IMR-90 (cell line): ENCODE measurements at regions not wholly inside any gene's neighbourhood (a gene's known extent, or its start where the extent isn't known, plus 50 kb on each side); places are given as distances from the start of the nearest gene placed in this dataset.

Experiments used
- ATAC-seq: fragments of 200-7000 bp; cut with Tn5 transposase; 2 replicates; pipeline ENCODE4 v1.9.1; 2020; ENCODE audit warnings: low read depth, mild to moderate bottlenecking, moderate library complexity
- BruUV-seq: library from RNA; stranded (reverse); fragments of 400-500 nt; replicated peaks from 2 replicates; lab custom pipeline; 2021; lab: Mats Ljungman, UMichigan
- CTCF ChIA-PET: fragments of 300-600 bp; formaldehyde crosslinking; extraction: SDS; loops from one replicate; lab custom pipeline; 2021; ENCODE audit warnings: antibody characterized with exemption; lab: Yijun Ruan, JAX
- POLR2A ChIA-PET: fragments of 300-600 bp; sonication (Branson Sonifier 250); formaldehyde crosslinking; loops from one replicate; lab custom pipeline; 2022; ENCODE audit warnings: antibody characterized with exemption; ENCODE audit not compliant: unreplicated experiment; lab: Charles Lee
- DNase-seq: peaks from one replicate; pipeline ENCODE4 v3.0.0; 2013
- H2AFZ ChIP-seq: replicated peaks from 2 replicates; pipeline ENCODE3; 2013; ENCODE audit warnings: low read length, mild to moderate bottlenecking; ENCODE audit not compliant: poor library complexity
- H2AK5ac ChIP-seq: 2 replicates; pipeline ENCODE4 v1.6.1; 2013; ENCODE audit warnings: low read depth, low read length, inconsistent platforms
- H2AK9ac ChIP-seq: replicated peaks from 2 replicates; pipeline ENCODE3; 2013; ENCODE audit warnings: mild to moderate bottlenecking, low read depth, low read length, moderate library complexity; ENCODE audit not compliant: poor library complexity
- H2BK120ac ChIP-seq: 2 replicates; pipeline ENCODE4 v1.6.1; 2013; ENCODE audit warnings: low read depth, low read length, inconsistent platforms
- H2BK15ac ChIP-seq: 3 replicates; pipeline ENCODE4 v1.6.1; 2013; ENCODE audit warnings: low read depth, low read length, inconsistent platforms
- H2BK20ac ChIP-seq: 2 replicates; pipeline ENCODE4 v1.6.1; 2013; ENCODE audit warnings: low read depth, mild to moderate bottlenecking, inconsistent platforms, low read length, moderate library complexity
- H2BK5ac ChIP-seq: 2 replicates; pipeline ENCODE4 v1.6.1; 2013; ENCODE audit warnings: mild to moderate bottlenecking, low read depth, low read length, inconsistent platforms; ENCODE audit not compliant: poor library complexity, severe bottlenecking
- H3K14ac ChIP-seq: replicated peaks from 2 replicates; pipeline ENCODE4 v1.6.1; 2013; ENCODE audit warnings: low read depth, low read length, inconsistent platforms
- H3K18ac ChIP-seq: 2 replicates; pipeline ENCODE4 v1.6.1; 2013; ENCODE audit warnings: low read depth, low read length, control low read depth
- H3K23ac ChIP-seq: 2 replicates; pipeline ENCODE4 v1.6.1; 2013; ENCODE audit warnings: low read depth, low read length, inconsistent platforms
- H3K27ac ChIP-seq: 2 replicates; pipeline ENCODE4 v1.5.1; 2013; ENCODE audit warnings: mild to moderate bottlenecking, control low read depth, low read length; ENCODE audit not compliant: insufficient read depth
- H3K27me3 ChIP-seq: 2 replicates; pipeline ENCODE4 v1.6.1; 2013; ENCODE audit warnings: low read length; ENCODE audit not compliant: control insufficient read depth, insufficient read depth
- H3K36me3 ChIP-seq: 2 replicates; pipeline ENCODE4 v1.6.1; 2013; ENCODE audit warnings: low read length, mixed read lengths; ENCODE audit not compliant: control insufficient read depth, insufficient read depth
- H3K4ac ChIP-seq: 2 replicates; pipeline ENCODE4 v1.6.1; 2013; ENCODE audit warnings: low read depth, low read length, inconsistent platforms
- H3K4me1 ChIP-seq: 2 replicates; pipeline ENCODE4 v1.6.1; 2013; ENCODE audit warnings: low read length, mixed read lengths; ENCODE audit not compliant: control insufficient read depth, insufficient read depth
- H3K4me2 ChIP-seq: 2 replicates; pipeline ENCODE4 v1.6.1; 2013; ENCODE audit warnings: low read depth, mild to moderate bottlenecking, control low read depth, low read length, moderate library complexity
- H3K4me3 ChIP-seq: 2 replicates; pipeline ENCODE4 v1.5.1; 2013; ENCODE audit warnings: low read depth, mild to moderate bottlenecking, control low read depth, low read length, moderate library complexity; ENCODE audit not compliant: insufficient read depth
- H3K56ac ChIP-seq: 2 replicates; pipeline ENCODE4 v1.6.1; 2013; ENCODE audit warnings: low read length, inconsistent platforms; ENCODE audit not compliant: insufficient read depth; ENCODE audit errors: extremely low read depth
- H3K79me1 ChIP-seq, 2 experiments: 2 replicates each; pipeline ENCODE4 v1.6.1; 2013; ENCODE audit warnings: low read length in 2 of 2, inconsistent platforms in 1 of 2, low read depth in 1 of 2
- H3K9ac ChIP-seq: 2 replicates; pipeline ENCODE4 v1.6.1; 2013; ENCODE audit warnings: low read depth, low read length, control low read depth
- H3K9me1 ChIP-seq: 2 replicates; pipeline ENCODE4 v1.6.1; 2013; ENCODE audit warnings: low read length, inconsistent platforms; ENCODE audit not compliant: insufficient read depth
- H3K9me3 ChIP-seq: 2 replicates; pipeline ENCODE4 v1.6.1; 2013; ENCODE audit warnings: low read length; ENCODE audit not compliant: control insufficient read depth, insufficient read depth
- H4K20me1 ChIP-seq: 2 replicates; pipeline ENCODE4 v1.6.1; 2013; ENCODE audit warnings: low read length, inconsistent platforms; ENCODE audit not compliant: insufficient read depth
- H4K5ac ChIP-seq: 2 replicates; pipeline ENCODE4 v1.6.1; 2013; ENCODE audit warnings: mild to moderate bottlenecking, low read depth, low read length, control low read depth
- H4K8ac ChIP-seq, 2 experiments: 2 replicates each; pipeline ENCODE4 v1.6.1; 2013; ENCODE audit warnings: low read depth in 2 of 2, low read length in 2 of 2, control low read depth in 1 of 2, inconsistent platforms in 1 of 2
- H4K91ac ChIP-seq: 2 replicates; pipeline ENCODE4 v1.6.1; 2013; ENCODE audit warnings: low read depth, low read length, inconsistent platforms; ENCODE audit not compliant: insufficient read depth
- POLR2A ChIP-seq: IDR thresholded peaks from 2 replicates; pipeline ENCODE4 v1.6.1; 2012; ENCODE audit warnings: mild to moderate bottlenecking, low read depth, low read length
- WGBS, 2 experiments: methylation state at CpG; one replicate each; pipeline versions ENCODE4 v1.1.5 to v1.1.7; 2013; ENCODE audit warnings: missing lambda C conversion rate in 2 of 2; ENCODE audit not compliant: insufficient read length in 1 of 2; ENCODE audit errors: extremely low coverage in 2 of 2; 5-methylcytosine and 5-hydroxymethylcytosine counted together
- dilution Hi-C: fragments of 300-500 bp; cut with HindIII; formaldehyde crosslinking; loops from one replicate; pipeline ENCODE4 v1.14.3; 2018; ENCODE audit warnings: low sequenced_read_pairs; ENCODE audit not compliant: unreplicated experiment
- in situ Hi-C: fragments of 300-500 bp; cut with MboI; formaldehyde crosslinking; loops from 3 replicates; pipeline ENCODE4 v1.14.3; 2019; ENCODE audit warnings: low sequenced_read_pairs, inconsistent platforms, mixed read lengths
- intact Hi-C: fragments of 100-400 bp; cut with micrococcal nuclease; formaldehyde crosslinking; loops from 2 replicates; pipeline ENCODE4 v1.10.0; 2022

DNA sequence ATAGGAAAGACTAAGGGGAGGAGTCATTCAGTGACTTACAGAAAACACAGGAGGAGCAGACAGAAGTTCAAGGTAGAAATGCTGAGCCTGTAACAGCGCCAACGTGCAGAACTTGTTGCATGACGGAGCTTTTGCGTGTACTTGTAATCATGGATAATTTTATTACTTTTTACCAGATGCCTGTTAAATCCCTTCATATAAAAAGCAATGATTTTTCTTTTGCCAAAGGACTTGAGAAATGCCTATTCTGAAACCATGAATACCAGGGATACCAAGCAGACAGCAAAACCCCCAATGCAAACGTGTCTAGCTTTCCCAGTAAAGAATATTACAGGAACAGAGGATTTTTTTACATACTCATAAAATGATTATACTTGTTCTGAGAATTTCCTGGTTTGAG is 163.6 kb upstream of the GSC start:
- dilution Hi-C loops = no loop called here
- H2AK9ac ChIP-seq = no peak overlapping the region
- no peak for ATAC-seq

More for the DNA sequence above, 163.6 kb upstream of the GSC start:
- Histone ChIP-seq H2AFZ (no peak overlapping the region), H3K27me3 (no peaks in the 10 kb centered on the region; the same call in 1 of the 2 replicates), H4K91ac (no peak overlapping the region), H3K9me1 (no peaks in the 10 kb centered on the region), H3K4me1 (no peaks in the 10 kb centered on the region), H2AK5ac (no peak overlapping the region), H3K36me3 (no peaks in the 10 kb centered on the region), H3K4ac (no peak overlapping the region), H3K79me1 (no peaks in the 10 kb centered on the region), H3K27ac (no peak overlapping the region), H3K9me3 (peaks cover 4% of the 10 kb centered on the region), H3K56ac (no peak overlapping the region), H2BK120ac (no peak overlapping the region), H4K5ac (no peak overlapping the region), H4K20me1 (no peaks in the 10 kb centered on the region), H3K4me2 (no peak overlapping the region), H2BK20ac (no peak overlapping the region), H3K18ac (no peak overlapping the region), H4K8ac (no peak overlapping the region), H3K9ac (no peak overlapping the region), H3K4me3 (no peak overlapping the region), H3K23ac (no peak overlapping the region), H3K14ac (no peak overlapping the region), H2BK5ac (no peak overlapping the region), H2BK15ac (no peak overlapping the region)
- POLR2A ChIA-PET = no interaction called here
- no CpG with 5 or more reads among the region's 5 CpGs for WGBS, 2 experiments
- intact Hi-C loops = no loop called here
- CTCF ChIA-PET = no interaction called here
- BruUV-seq = no TSS peak
- no peak for DNase-seq
- in situ Hi-C loops = no loop called here
- TF ChIP-seq POLR2A = no peak
